ENCODE measurements at regions not wholly inside any gene's neighbourhood (a gene's known extent, or its start where the extent isn't known, plus 50 kb on each side); places are given as distances from the start of the nearest gene placed in this dataset.
"Not testable (repeated sequence)": the region's sequence is repeated elsewhere in the genome, so short reads cannot be mapped to it uniquely, and the experiment has no call there.

- Mint-ChIP-seq H3K27ac (peak overlapping the region; percentile 73), H3K9me3 (no peaks in the 10 kb centered on the region), H3K4me3 (peak overlapping the region; percentile 82), H3K27me3 (no peaks in the 10 kb centered on the region), H3K4me1 (peaks cover 29% of the 10 kb centered on the region), H3K36me3 (no peaks in the 10 kb centered on the region)
These were observed 150.0 kb upstream of the ALKAL2 start for GRCh38 chr2:437756-438393.

- Mint-ChIP-seq H3K27ac (no peak overlapping the region), H3K36me3 (no peaks in the 10 kb centered on the region), H3K27me3 (no peaks in the 10 kb centered on the region), H3K4me1 (peaks cover 29% of the 10 kb centered on the region), H3K4me3 (peak overlapping the region; percentile 82), H3K9me3 (no peaks in the 10 kb centered on the region)
These were observed 149.3 kb upstream of the ALKAL2 start for GRCh38 chr2:437180-437579.

GRCh38 chr2:436205-436604 is 148.3 kb upstream of the ALKAL2 start:
- Mint-ChIP-seq H3K4me3 (no peak overlapping the region), H3K36me3 (no peaks in the 10 kb centered on the region), H3K27me3 (no peaks in the 10 kb centered on the region), H3K27ac (no peak overlapping the region), H3K9me3 (no peaks in the 10 kb centered on the region), H3K4me1 (peaks cover 29% of the 10 kb centered on the region)

- H3K27ac Mint-ChIP-seq, result peak overlapping the region; percentile 86
- peaks cover 44% of the 10 kb centered on the region for H3K4me1 Mint-ChIP-seq
- H3K36me3 Mint-ChIP-seq, result no peaks in the 10 kb centered on the region
- no peak overlapping the region for H3K4me3 Mint-ChIP-seq
- H3K27me3 Mint-ChIP-seq, result no peaks in the 10 kb centered on the region
- H3K9me3 Mint-ChIP-seq, result no peaks in the 10 kb centered on the region
These were observed 146.7 kb upstream of the ALKAL2 start for GRCh38 chr2:434625-435024.

- no peaks in the 10 kb centered on the region for H3K36me3 Mint-ChIP-seq
- H3K27ac Mint-ChIP-seq, result no peak overlapping the region
These were observed 145.3 kb upstream of the ALKAL2 start for GRCh38 chr2:433216-433615.

GRCh38 chr2:430291-431040 is 142.6 kb upstream of the ALKAL2 start:
- Mint-ChIP-seq H3K9me3 (no peaks in the 10 kb centered on the region), H3K36me3 (no peaks in the 10 kb centered on the region), H3K27me3 (peaks cover 2% of the 10 kb centered on the region), H3K27ac (peak overlapping the region; percentile 85), H3K4me1 (peaks cover 28% of the 10 kb centered on the region), H3K4me3 (peak overlapping the region; percentile 86)

More at GRCh38 chr2:433216-433615, 145.3 kb upstream of the ALKAL2 start:
- Mint-ChIP-seq H3K4me3 (no peak overlapping the region), H3K9me3 (no peaks in the 10 kb centered on the region), H3K27me3 (no peaks in the 10 kb centered on the region), H3K4me1 (peaks cover 40% of the 10 kb centered on the region)

- peak overlapping the region; percentile 86 for H3K4me3 Mint-ChIP-seq
- H3K27me3 Mint-ChIP-seq, result peaks cover 2% of the 10 kb centered on the region
- no peaks in the 10 kb centered on the region for H3K36me3 Mint-ChIP-seq
- H3K4me1 Mint-ChIP-seq, result peaks cover 25% of the 10 kb centered on the region
- H3K27ac Mint-ChIP-seq, result peak overlapping the region; percentile 85
- H3K9me3 Mint-ChIP-seq, result no peaks in the 10 kb centered on the region
These were observed 141.8 kb upstream of the ALKAL2 start for GRCh38 chr2:429575-430254.

GRCh38 chr2:429142-429541 is 141.3 kb upstream of the ALKAL2 start:
- Mint-ChIP-seq H3K36me3 (no peaks in the 10 kb centered on the region), H3K4me1 (peaks cover 24% of the 10 kb centered on the region), H3K27ac (peak overlapping the region; percentile 85), H3K27me3 (peaks cover 2% of the 10 kb centered on the region), H3K4me3 (peak overlapping the region; percentile 86), H3K9me3 (no peaks in the 10 kb centered on the region)

GRCh38 chr2:428591-428990 is 140.7 kb upstream of the ALKAL2 start:
- Mint-ChIP-seq H3K36me3 (no peaks in the 10 kb centered on the region), H3K4me1 (peaks cover 24% of the 10 kb centered on the region), H3K4me3 (no peak overlapping the region), H3K27ac (no peak overlapping the region), H3K9me3 (no peaks in the 10 kb centered on the region), H3K27me3 (peaks cover 2% of the 10 kb centered on the region)

GRCh38 chr2:426696-427095 is 138.8 kb upstream of the ALKAL2 start:
- not testable (repeated sequence) for H3K36me3 Mint-ChIP-seq, H3K27me3 Mint-ChIP-seq, H3K27ac Mint-ChIP-seq, H3K9me3 Mint-ChIP-seq, H3K4me3 Mint-ChIP-seq
- H3K4me1 Mint-ChIP-seq, result peaks cover 24% of the 10 kb centered on the region

GRCh38 chr2:425947-426346 is 138.1 kb upstream of the ALKAL2 start:
- H3K36me3 Mint-ChIP-seq, result no peaks in the 10 kb centered on the region
- H3K27ac Mint-ChIP-seq, result no peak overlapping the region
- H3K9me3 Mint-ChIP-seq, result no peaks in the 10 kb centered on the region
- peaks cover 2% of the 10 kb centered on the region for H3K27me3 Mint-ChIP-seq
- no peak overlapping the region for H3K4me3 Mint-ChIP-seq
- peaks cover 22% of the 10 kb centered on the region for H3K4me1 Mint-ChIP-seq

- Mint-ChIP-seq H3K4me3 (no peak overlapping the region), H3K27ac (no peak overlapping the region), H3K27me3 (peaks cover 2% of the 10 kb centered on the region), H3K36me3 (no peaks in the 10 kb centered on the region), H3K4me1 (peaks cover 15% of the 10 kb centered on the region), H3K9me3 (no peaks in the 10 kb centered on the region)
These were observed 137.4 kb upstream of the ALKAL2 start for GRCh38 chr2:425243-425642.

- no peaks in the 10 kb centered on the region for H3K36me3 Mint-ChIP-seq
- H3K27me3 Mint-ChIP-seq, result peaks cover 2% of the 10 kb centered on the region
- H3K4me3 Mint-ChIP-seq, result no peak overlapping the region
- peaks cover 8% of the 10 kb centered on the region for H3K4me1 Mint-ChIP-seq
- no peaks in the 10 kb centered on the region for H3K9me3 Mint-ChIP-seq
- H3K27ac Mint-ChIP-seq, result no peak overlapping the region
These were observed 136.6 kb upstream of the ALKAL2 start for GRCh38 chr2:424306-425171.

GRCh38 chr2:423479-423878 is 135.6 kb upstream of the ALKAL2 start:
- Mint-ChIP-seq H3K4me1 (no peaks in the 10 kb centered on the region), H3K27ac (no peak overlapping the region), H3K36me3 (no peaks in the 10 kb centered on the region), H3K4me3 (no peak overlapping the region), H3K9me3 (no peaks in the 10 kb centered on the region), H3K27me3 (peaks cover 5% of the 10 kb centered on the region)

GRCh38 chr2:422676-423435 is 135.0 kb upstream of the ALKAL2 start:
- H3K4me3 Mint-ChIP-seq, result no peak overlapping the region
- H3K4me1 Mint-ChIP-seq, result no peaks in the 10 kb centered on the region
- H3K27me3 Mint-ChIP-seq, result peaks cover 8% of the 10 kb centered on the region
- H3K36me3 Mint-ChIP-seq, result no peaks in the 10 kb centered on the region
- no peaks in the 10 kb centered on the region for H3K9me3 Mint-ChIP-seq
- H3K27ac Mint-ChIP-seq, result no peak overlapping the region

Measured in activated naive CD4-positive, alpha-beta T cell treated with anti-CD3 and anti-CD28 coated beads, Interleukin-2, amount 50 U/mL, for 24 hours (primary cell).